ENCODE measurements at regions not wholly inside any gene's neighbourhood (a gene's known extent, or its start where the extent isn't known, plus 50 kb on each side); places are given as distances from the start of the nearest gene placed in this dataset.

DNA sequence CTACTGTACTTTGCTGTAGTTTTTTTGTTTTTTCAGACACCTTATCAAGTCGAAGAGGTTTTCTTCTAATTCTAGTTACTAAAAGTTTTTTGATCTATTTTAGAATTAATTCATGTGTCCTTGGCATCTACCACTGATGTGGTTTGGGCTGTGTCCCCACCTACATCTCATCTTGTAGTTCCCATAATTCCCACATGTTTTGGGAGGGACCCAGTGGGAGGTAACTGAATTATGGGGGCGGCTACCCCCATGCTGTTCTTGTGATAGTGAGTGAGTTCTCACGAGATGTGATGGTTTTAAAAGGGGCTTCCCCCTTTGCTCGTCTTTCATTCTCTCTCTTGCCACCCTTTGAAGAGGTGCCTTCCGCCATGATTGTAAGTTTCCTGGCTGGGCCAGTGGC lies 154.6 kb upstream of the EEPD1 start:
- TF ChIP-seq, protein P1, sequence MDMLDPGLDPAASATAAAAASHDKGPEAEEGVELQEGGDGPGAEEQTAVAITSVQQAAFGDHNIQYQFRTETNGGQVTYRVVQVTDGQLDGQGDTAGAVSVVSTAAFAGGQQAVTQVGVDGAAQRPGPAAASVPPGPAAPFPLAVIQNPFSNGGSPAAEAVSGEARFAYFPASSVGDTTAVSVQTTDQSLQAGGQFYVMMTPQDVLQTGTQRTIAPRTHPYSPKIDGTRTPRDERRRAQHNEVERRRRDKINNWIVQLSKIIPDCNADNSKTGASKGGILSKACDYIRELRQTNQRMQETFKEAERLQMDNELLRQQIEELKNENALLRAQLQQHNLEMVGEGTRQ (IDR thresholded peaks at IDR 0.05; ENCODE audit: low read depth, low read length), result no peak
- no peak for TF ChIP-seq CEBPB (IDR thresholded peaks at IDR 0.05; ENCODE audit: low read depth, low read length)
- no peak for TF ChIP-seq RAD21 (IDR thresholded peaks at IDR 0.05; ENCODE audit: low read length)
- TF ChIP-seq, protein P2, sequence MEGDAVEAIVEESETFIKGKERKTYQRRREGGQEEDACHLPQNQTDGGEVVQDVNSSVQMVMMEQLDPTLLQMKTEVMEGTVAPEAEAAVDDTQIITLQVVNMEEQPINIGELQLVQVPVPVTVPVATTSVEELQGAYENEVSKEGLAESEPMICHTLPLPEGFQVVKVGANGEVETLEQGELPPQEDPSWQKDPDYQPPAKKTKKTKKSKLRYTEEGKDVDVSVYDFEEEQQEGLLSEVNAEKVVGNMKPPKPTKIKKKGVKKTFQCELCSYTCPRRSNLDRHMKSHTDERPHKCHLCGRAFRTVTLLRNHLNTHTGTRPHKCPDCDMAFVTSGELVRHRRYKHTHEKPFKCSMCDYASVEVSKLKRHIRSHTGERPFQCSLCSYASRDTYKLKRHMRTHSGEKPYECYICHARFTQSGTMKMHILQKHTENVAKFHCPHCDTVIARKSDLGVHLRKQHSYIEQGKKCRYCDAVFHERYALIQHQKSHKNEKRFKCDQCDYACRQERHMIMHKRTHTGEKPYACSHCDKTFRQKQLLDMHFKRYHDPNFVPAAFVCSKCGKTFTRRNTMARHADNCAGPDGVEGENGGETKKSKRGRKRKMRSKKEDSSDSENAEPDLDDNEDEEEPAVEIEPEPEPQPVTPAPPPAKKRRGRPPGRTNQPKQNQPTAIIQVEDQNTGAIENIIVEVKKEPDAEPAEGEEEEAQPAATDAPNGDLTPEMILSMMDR (conservative IDR thresholded peaks at IDR 0.05; ENCODE audit: low read depth, low read length), result no peak
- no peak for TF ChIP-seq SMC3 (IDR thresholded peaks at IDR 0.05; ENCODE audit: low read depth, low read length)
- TF ChIP-seq MAZ (IDR thresholded peaks at IDR 0.05; ENCODE audit: borderline replicate concordance, low read depth, low read length), result no peak
- no peak for TF ChIP-seq POLR2A (IDR thresholded peaks at IDR 0.05; ENCODE audit: low read depth, low read length)
- no peak for TF ChIP-seq MAFK (IDR thresholded peaks at IDR 0.05; ENCODE audit: low read depth, low read length)
- TF ChIP-seq, protein P3, sequence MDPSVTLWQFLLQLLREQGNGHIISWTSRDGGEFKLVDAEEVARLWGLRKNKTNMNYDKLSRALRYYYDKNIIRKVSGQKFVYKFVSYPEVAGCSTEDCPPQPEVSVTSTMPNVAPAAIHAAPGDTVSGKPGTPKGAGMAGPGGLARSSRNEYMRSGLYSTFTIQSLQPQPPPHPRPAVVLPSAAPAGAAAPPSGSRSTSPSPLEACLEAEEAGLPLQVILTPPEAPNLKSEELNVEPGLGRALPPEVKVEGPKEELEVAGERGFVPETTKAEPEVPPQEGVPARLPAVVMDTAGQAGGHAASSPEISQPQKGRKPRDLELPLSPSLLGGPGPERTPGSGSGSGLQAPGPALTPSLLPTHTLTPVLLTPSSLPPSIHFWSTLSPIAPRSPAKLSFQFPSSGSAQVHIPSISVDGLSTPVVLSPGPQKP (IDR thresholded peaks at IDR 0.05; ENCODE audit: borderline replicate concordance, low read depth, low read length), result no peak
- TF ChIP-seq BHLHE40 (IDR thresholded peaks at IDR 0.05; ENCODE audit: low read depth, low read length), result no peak
